A549 (cell line): ENCODE measurements at regions not wholly inside any gene's neighbourhood (a gene's known extent, or its start where the extent isn't known, plus 50 kb on each side); places are given as distances from the start of the nearest gene placed in this dataset.

Experiments
- ATAC-seq, 2 experiments: fragments of 200-7000 bp in 1 of 2; fragments of >200 bp in 1 of 2; cut with Nextera tagmentation in 1 of 2; cut with Tn5 transposase in 1 of 2; 3 replicates each; pipeline versions ENCODE4 v1.8.0 to v1.9.1; 2018 to 2020; ENCODE audit warnings: mild to moderate bottlenecking in 1 of 2, moderate library complexity in 1 of 2
- CTCF ChIA-PET: fragments of 300-600 bp; sonication (Branson Sonifier 250); formaldehyde crosslinking; extraction: SDS; loops from one replicate; lab custom pipeline; 2021; ENCODE audit warnings: antibody characterized with exemption, inconsistent platforms; lab: Yijun Ruan, JAX
- POLR2A ChIA-PET: fragments of 350-600 bp; formaldehyde crosslinking; extraction: SDS; loops from one replicate; lab custom pipeline; 2021; ENCODE audit warnings: antibody characterized with exemption, inconsistent platforms; lab: Yijun Ruan, JAX
- DNase-seq, 2 experiments: peaks; one replicate each; pipeline versions ENCODE4 v3.0.0 to v3.0.0-alpha.2; 2011 to 2016; ENCODE audit warnings: low read depth in 1 of 2, low spot score in 1 of 2
- FAIRE-seq: peaks from 2 replicates; lab custom pipeline; 2011; peaks lifted over from hg19 to GRCh38; lab: Jason Lieb, UNC
- H3K27ac ChIP-seq, 2 experiments: fragments of >200 bp; sonication (Bioruptor Twin); formaldehyde crosslinking; 3 replicates each; pipeline ENCODE4 v1.5.1; 2016 to 2017
- H3K4me1 ChIP-seq: fragments of >200 bp; sonication (Bioruptor Twin); formaldehyde crosslinking; 3 replicates; pipeline ENCODE4 v1.6.1; 2016
- H3K4me2 ChIP-seq: fragments of >200 bp; sonication (Bioruptor Twin); formaldehyde crosslinking; 3 replicates; pipeline ENCODE4 v1.6.1; 2016
- H3K4me3 ChIP-seq: fragments of >200 bp; sonication (Bioruptor Twin); formaldehyde crosslinking; 3 replicates; pipeline ENCODE4 v1.5.1; 2016
- H3K9me3 ChIP-seq: fragments of >200 bp; sonication (Bioruptor Twin); formaldehyde crosslinking; 3 replicates; pipeline ENCODE4 v1.6.1; 2016
- CEBPB ChIP-seq, 2 experiments: fragments of >200 bp in 1 of 2; sonication (Bioruptor Twin) in 1 of 2; formaldehyde crosslinking in 1 of 2; IDR thresholded peaks; 2 replicates each; pipeline ENCODE4 v1.6.1; 2012 to 2016
- CHD2 ChIP-seq: fragments of 150-350 bp; IDR thresholded peaks from 2 replicates; pipeline ENCODE4 v1.6.1; 2014; ENCODE audit warnings: low read length; ENCODE audit not compliant: partially characterized antibody
- CHD4 ChIP-seq: fragments of 200-600 bp; sonication (generic); IDR thresholded peaks from 2 replicates; pipeline ENCODE4 v1.6.1; 2016; ENCODE audit warnings: antibody characterized with exemption, mild to moderate bottlenecking, borderline replicate concordance
- CTCF ChIP-seq: fragments of >200 bp; sonication (Bioruptor Twin); formaldehyde crosslinking; IDR thresholded peaks from 3 replicates; pipeline ENCODE4 v1.5.1; 2016
- E2F6 ChIP-seq: IDR thresholded peaks from 2 replicates; pipeline ENCODE4 v1.6.1; 2012; ENCODE audit warnings: low read depth, borderline replicate concordance
- EP300 ChIP-seq, 2 experiments: fragments of >200 bp; sonication (Bioruptor Twin); formaldehyde crosslinking; IDR thresholded peaks; 2 replicates in 1 of 2; 3 replicates in 1 of 2; pipeline ENCODE4 v1.6.1; 2016 to 2017
- FOSB ChIP-seq: fragments of 250-450 bp; sonication (Bioruptor Pico); IDR thresholded peaks from 2 replicates; pipeline ENCODE4 v1.5.0; 2020; ENCODE audit warnings: mild to moderate bottlenecking, moderate library complexity
- FOSL2 ChIP-seq, 2 experiments: fragments of 450-650 bp in 1 of 2; fragments of >200 bp in 1 of 2; sonication (Bioruptor Twin) in 1 of 2; formaldehyde crosslinking; IDR thresholded peaks; 2 replicates each; pipeline versions ENCODE4 v1.5.0 to v1.6.1; 2016 to 2020; ENCODE audit warnings: mild to moderate bottlenecking in 1 of 2, moderate library complexity in 1 of 2
- FOXS1 ChIP-seq: fragments of 250-450 bp; sonication (Bioruptor Pico); IDR thresholded peaks from 2 replicates; pipeline ENCODE4 v1.5.0; 2020; ENCODE audit warnings: mild to moderate bottlenecking, moderate library complexity
- GATA3 ChIP-seq: IDR thresholded peaks from 2 replicates; pipeline ENCODE4 v1.6.1; 2012; ENCODE audit warnings: borderline replicate concordance
- JUNB ChIP-seq: fragments of >200 bp; sonication (Bioruptor Twin); formaldehyde crosslinking; IDR thresholded peaks from 2 replicates; pipeline ENCODE4 v1.6.1; 2016
- KDM1A ChIP-seq: fragments of 200-600 bp; sonication (generic); IDR thresholded peaks from 2 replicates; pipeline ENCODE4 v1.6.1; 2016; ENCODE audit warnings: low read depth, mild to moderate bottlenecking
- MAZ ChIP-seq: fragments of 150-350 bp; IDR thresholded peaks from 2 replicates; pipeline ENCODE4 v1.6.1; 2014; ENCODE audit warnings: antibody characterized with exemption, low read depth, low read length, borderline replicate concordance
- NR3C1 ChIP-seq: fragments of >200 bp; sonication (Bioruptor Twin); formaldehyde crosslinking; IDR thresholded peaks from 3 replicates; pipeline ENCODE4 v1.6.1; 2017
- PBX3 ChIP-seq: IDR thresholded peaks from 2 replicates; pipeline ENCODE4 v1.6.1; 2012
- PHF8 ChIP-seq: fragments of 200-600 bp; sonication (generic); IDR thresholded peaks from 2 replicates; pipeline ENCODE4 v1.6.1; 2016; ENCODE audit warnings: low read depth, mild to moderate bottlenecking, antibody characterized with exemption, moderate library complexity, borderline replicate concordance
- POLR2A ChIP-seq: IDR thresholded peaks from 2 replicates; pipeline ENCODE4 v1.6.1; 2012; ENCODE audit warnings: mild to moderate bottlenecking, low read length
- POLR2AphosphoS2 ChIP-seq: conservative IDR thresholded peaks from 2 replicates; pipeline ENCODE4 v1.6.1; 2012; ENCODE audit warnings: low read length, improper control_type of control experiment, inconsistent platforms
- RAD21 ChIP-seq, 2 experiments: fragments of >200 bp in 1 of 2; sonication (Bioruptor Twin) in 1 of 2; formaldehyde crosslinking in 1 of 2; IDR thresholded peaks in 1 of 2; conservative IDR thresholded peaks in 1 of 2; 2 replicates in 1 of 2; 3 replicates in 1 of 2; pipeline ENCODE4 v1.6.1; 2012 to 2018; ENCODE audit warnings: inconsistent platforms in 1 of 2
- RARB ChIP-seq: fragments of 250-450 bp; sonication (Bioruptor Pico); IDR thresholded peaks from 2 replicates; pipeline ENCODE4 v1.8.0; 2021; ENCODE audit warnings: mild to moderate bottlenecking, moderate library complexity
- RCOR1 ChIP-seq: fragments of 150-350 bp; IDR thresholded peaks from 2 replicates; pipeline ENCODE4 v1.6.1; 2014; ENCODE audit warnings: antibody characterized with exemption, low read length, low read depth
- REST ChIP-seq: fragments of 200-600 bp; sonication (generic); IDR thresholded peaks from 2 replicates; pipeline ENCODE4 v1.6.1; 2016; ENCODE audit warnings: antibody characterized with exemption, mild to moderate bottlenecking, moderate library complexity
- RNF2 ChIP-seq: fragments of 200-600 bp; sonication (generic); IDR thresholded peaks from 2 replicates; pipeline ENCODE4 v1.6.1; 2016; ENCODE audit warnings: low read depth, mild to moderate bottlenecking, antibody characterized with exemption, moderate library complexity, borderline replicate concordance
- SREBF2 ChIP-seq: fragments of 450-650 bp; IDR thresholded peaks from 2 replicates; pipeline ENCODE4 v1.6.1; 2014; ENCODE audit warnings: mild to moderate bottlenecking, moderate library complexity
- TFCP2L1 ChIP-seq: fragments of 250-450 bp; sonication (Bioruptor Pico); IDR thresholded peaks from 2 replicates; pipeline ENCODE4 v1.5.0; 2021; ENCODE audit warnings: mild to moderate bottlenecking
- WGBS: methylation state at CpG from one replicate; pipeline ENCODE4 v1.1.6; 2017; ENCODE audit errors: missing lambda C conversion rate; 5-methylcytosine and 5-hydroxymethylcytosine counted together

GRCh38 chr12:125453751-125454150, 388.5 kb downstream of the AACS start:
- POLR2A ChIA-PET = no interaction called here
- H3K4me3 ChIP-seq = no peak overlapping the region
- DNase-seq = no peak
- H3K27ac ChIP-seq = no peak overlapping the region
- H3K4me2 ChIP-seq = no peak overlapping the region
- CTCF ChIA-PET = no interaction called here
- TF ChIP-seq PBX3 (no peak), CHD4 (no peak), RNF2 (no peak), FOXS1 (CRISPR knock-in tag) (no peak), GATA3 (no peak), FOSL2 (IDR thresholded peaks at IDR 0.05) (no peak), FOSL2 (CRISPR knock-in tag; IDR thresholded peaks at IDR 0.05) (no peak), EP300 (IDR thresholded peaks at IDR 0.05) (no peak), KDM1A (no peak), NR3C1 (no peak), POLR2A (no peak), CTCF (no peak), SREBF2 (no peak)
- TF ChIP-seq, all 56 proteins: peak for 0
- no peak for FAIRE-seq
- H3K9me3 ChIP-seq = no peaks in the 10 kb centered on the region
- no peak for ATAC-seq
- H3K4me1 ChIP-seq = no peaks in the 10 kb centered on the region
- WGBS = 0% methylated on average over 4 of the region's 4 CpGs

- DNase-seq (no peak), FAIRE-seq (no peak), ATAC-seq (no peak)
- H3K4me3 ChIP-seq = no peak overlapping the region
- WGBS = 26% methylated on average over 3 of the region's 3 CpGs
- H3K9me3 ChIP-seq = no peaks in the 10 kb centered on the region
- no peak for TF ChIP-seq TFCP2L1 (CRISPR knock-in tag)
- no peak for TF ChIP-seq MAZ
- no peak for TF ChIP-seq PHF8
- no peak for TF ChIP-seq CHD2
- TF ChIP-seq JUNB = no peak
- no peak for TF ChIP-seq RCOR1
- TF ChIP-seq PBX3 = no peak
- TF ChIP-seq REST = no peak
- no peak for TF ChIP-seq CHD4
- no peak for TF ChIP-seq RAD21 (conservative IDR thresholded peaks at IDR 0.05 in 1 of 2, IDR thresholded peaks at IDR 0.05 in 1 of 2)
- TF ChIP-seq E2F6 = no peak
- TF ChIP-seq CEBPB (IDR thresholded peaks at IDR 0.05) = no peak
- TF ChIP-seq FOSB = no peak
- no peak for TF ChIP-seq RARB
- no peak for TF ChIP-seq POLR2AphosphoS2
- no peak overlapping the region for H3K4me2 ChIP-seq
- CTCF ChIA-PET = no interaction called here
- H3K27ac ChIP-seq = no peak overlapping the region
- POLR2A ChIA-PET = no interaction called here
- H3K4me1 ChIP-seq = no peaks in the 10 kb centered on the region
Measured at GRCh38 chr12:125454291-125454690, 389.1 kb downstream of the AACS start.
